ENCODE measurements at regions not wholly inside any gene's neighbourhood (a gene's known extent, or its start where the extent isn't known, plus 50 kb on each side); places are given as distances from the start of the nearest gene placed in this dataset.

GRCh38 chr4:24174602-24175001 lies 284.8 kb upstream of the PPARGC1A start:
- no peak for TF ChIP-seq CTCF (IDR thresholded peaks at IDR 0.05; ENCODE audit: low read depth, low read length)
- H3K4me3 ChIP-seq (replicated peaks in 1 of 2; ENCODE audit: low read depth in 2 of 2, low read length in 2 of 2): no peak overlapping the region
- peak in 1 of 2 donors; percentile 29 for DNase-seq (ENCODE audit: low read depth in 2 of 2)

- no peak for TF ChIP-seq CTCF (IDR thresholded peaks at IDR 0.05; ENCODE audit: low read depth, low read length)
- no peak for DNase-seq (ENCODE audit: low read depth in 2 of 2)
These were observed 282.6 kb upstream of the PPARGC1A start for GRCh38 chr4:24172406-24172805.

GRCh38 chr4:24169956-24170355 lies 280.1 kb upstream of the PPARGC1A start:
- no peak for DNase-seq (ENCODE audit: low read depth in 2 of 2)
- no peak for TF ChIP-seq CTCF (IDR thresholded peaks at IDR 0.05; ENCODE audit: low read depth, low read length)
- no peak overlapping the region for H3K4me3 ChIP-seq (replicated peaks in 1 of 2; ENCODE audit: low read depth in 2 of 2, low read length in 2 of 2)

More at GRCh38 chr4:24172406-24172805, 282.6 kb upstream of the PPARGC1A start:
- no peak overlapping the region for H3K4me3 ChIP-seq (replicated peaks in 1 of 2; ENCODE audit: low read depth in 2 of 2, low read length in 2 of 2)

- no peak for TF ChIP-seq CTCF (IDR thresholded peaks at IDR 0.05; ENCODE audit: low read depth, low read length)
- H3K4me3 ChIP-seq (replicated peaks in 1 of 2; ENCODE audit: low read depth in 2 of 2, low read length in 2 of 2): no peak overlapping the region
- DNase-seq (ENCODE audit: low read depth in 2 of 2): no peak
These were observed 278.8 kb upstream of the PPARGC1A start for GRCh38 chr4:24168658-24169057.

GRCh38 chr4:24166501-24166900 lies 276.7 kb upstream of the PPARGC1A start:
- TF ChIP-seq CTCF (IDR thresholded peaks at IDR 0.05; ENCODE audit: low read depth, low read length): no peak
- no peak overlapping the region for H3K4me3 ChIP-seq (replicated peaks in 1 of 2; ENCODE audit: low read depth in 2 of 2, low read length in 2 of 2)
- DNase-seq (ENCODE audit: low read depth in 2 of 2): no peak

- DNase-seq (ENCODE audit: low read depth in 2 of 2): no peak
- no peak overlapping the region for H3K4me3 ChIP-seq (replicated peaks in 1 of 2; ENCODE audit: low read depth in 2 of 2, low read length in 2 of 2)
- no peak for TF ChIP-seq CTCF (IDR thresholded peaks at IDR 0.05; ENCODE audit: low read depth, low read length)
These were observed 274.9 kb upstream of the PPARGC1A start for GRCh38 chr4:24164797-24165196.

GRCh38 chr4:24164054-24164693 lies 274.3 kb upstream of the PPARGC1A start:
- peak in 1 of 2 donors; percentile 10 for DNase-seq (ENCODE audit: low read depth in 2 of 2)
- no peak for TF ChIP-seq CTCF (IDR thresholded peaks at IDR 0.05; ENCODE audit: low read depth, low read length)
- no peak overlapping the region for H3K4me3 ChIP-seq (replicated peaks in 1 of 2; ENCODE audit: low read depth in 2 of 2, low read length in 2 of 2)

All from cardiac fibroblast (primary cell).